Loucy (cell line): ENCODE measurements at regions not wholly inside any gene's neighbourhood (a gene's known extent, or its start where the extent isn't known, plus 50 kb on each side); places are given as distances from the start of the nearest gene placed in this dataset.

Experiments
- CTCF ChIP-seq: fragments of 200-600 bp; sonication (generic); conservative IDR thresholded peaks from 2 replicates; pipeline ENCODE4 v1.5.1; 2014; ENCODE audit warnings: mild to moderate bottlenecking, antibody characterized with exemption, low read length
- EZH2phosphoT487 ChIP-seq: fragments of 200-600 bp; IDR thresholded peaks from 2 replicates; pipeline ENCODE4 v1.6.1; 2018; ENCODE audit warnings: antibody characterized with exemption, mild to moderate bottlenecking, moderate library complexity, borderline replicate concordance

- TF ChIP-seq CTCF: no peak
- TF ChIP-seq EZH2phosphoT487: no peak
Observed at GRCh38 chr10:117860135-117860534, 186.6 kb downstream of the RAB11FIP2 start.
